ENCODE measurements at regions not wholly inside any gene's neighbourhood (a gene's known extent, or its start where the extent isn't known, plus 50 kb on each side); places are given as distances from the start of the nearest gene placed in this dataset.

DNA sequence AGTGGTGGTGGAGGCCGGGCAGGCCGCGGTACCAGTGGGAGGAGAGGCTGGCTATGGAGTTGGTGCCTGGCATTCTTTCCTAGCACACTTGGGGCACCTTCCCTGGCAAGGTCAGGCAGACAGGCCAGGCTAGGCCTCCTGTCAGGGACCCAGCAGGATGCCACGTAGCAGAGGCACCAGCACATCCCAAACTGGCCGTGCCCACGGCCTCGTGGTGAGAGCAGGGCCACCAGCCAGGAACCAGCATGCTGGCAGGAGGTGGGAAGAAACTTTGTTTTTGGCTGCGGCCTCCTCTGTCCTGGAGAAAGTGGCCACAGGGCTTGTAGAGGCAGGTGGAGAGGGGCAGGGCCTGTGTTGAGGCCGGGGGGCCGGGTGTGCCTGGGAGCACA, 57.6 kb upstream of the CBFA2T3 start:
- 33% methylated on average over 6 of the region's 10 CpGs for WGBS (ENCODE audit: missing lambda C conversion rate)
- H3K4me3 ChIP-seq, result no peak overlapping the region
- FAIRE-seq (no peak), DNase-seq (ENCODE audit: low read depth in 1 of 2, low spot score in 1 of 2) (no peak), ATAC-seq (no peak)
- H3K4me1 ChIP-seq, result no peaks in the 10 kb centered on the region
- no peak overlapping the region for H3K4me2 ChIP-seq
- ChIA-PET POLR2A (no interaction called here), CTCF (no interaction called here)
- H3K27ac ChIP-seq, result no peak overlapping the region
- peaks cover 14% of the 10 kb centered on the region for H3K9me3 ChIP-seq
- TF ChIP-seq FOXS1 (CRISPR knock-in tag; IDR thresholded peaks at IDR 0.05), result no peak
- TF ChIP-seq NPAS2 (CRISPR knock-in tag; IDR thresholded peaks at IDR 0.05; ENCODE audit: borderline replicate concordance), result no peak
- TF ChIP-seq, protein P1, sequence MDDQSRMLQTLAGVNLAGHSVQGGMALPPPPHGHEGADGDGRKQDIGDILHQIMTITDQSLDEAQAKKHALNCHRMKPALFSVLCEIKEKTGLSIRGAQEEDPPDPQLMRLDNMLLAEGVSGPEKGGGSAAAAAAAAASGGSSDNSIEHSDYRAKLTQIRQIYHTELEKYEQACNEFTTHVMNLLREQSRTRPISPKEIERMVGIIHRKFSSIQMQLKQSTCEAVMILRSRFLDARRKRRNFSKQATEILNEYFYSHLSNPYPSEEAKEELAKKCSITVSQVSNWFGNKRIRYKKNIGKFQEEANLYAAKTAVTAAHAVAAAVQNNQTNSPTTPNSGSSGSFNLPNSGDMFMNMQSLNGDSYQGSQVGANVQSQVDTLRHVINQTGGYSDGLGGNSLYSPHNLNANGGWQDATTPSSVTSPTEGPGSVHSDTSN (IDR thresholded peaks at IDR 0.05), result no peak
- TF ChIP-seq JUN (IDR thresholded peaks at IDR 0.05), result no peak
- TF ChIP-seq ESRRA (IDR thresholded peaks at IDR 0.05; ENCODE audit: borderline replicate concordance, low read length), result no peak
- no peak for TF ChIP-seq SREBF2 (IDR thresholded peaks at IDR 0.05)
- no peak for TF ChIP-seq RNF2 (IDR thresholded peaks at IDR 0.05; ENCODE audit: borderline replicate concordance, low read depth)
- no peak for TF ChIP-seq KDM1A (IDR thresholded peaks at IDR 0.05; ENCODE audit: low read depth)
- TF ChIP-seq ZC3H11A (IDR thresholded peaks at IDR 0.05), result no peak
- no peak for TF ChIP-seq JUNB (IDR thresholded peaks at IDR 0.05)
- no peak for TF ChIP-seq NFE2L2 (conservative IDR thresholded peaks at IDR 0.05; ENCODE audit: low read length)
- TF ChIP-seq HOXB13 (CRISPR knock-in tag; IDR thresholded peaks at IDR 0.05; ENCODE audit: low read depth), result no peak
- TF ChIP-seq ZSCAN20 (CRISPR knock-in tag; IDR thresholded peaks at IDR 0.05), result no peak
- TF ChIP-seq POLR2A (IDR thresholded peaks at IDR 0.05; ENCODE audit: low read length), result no peak

DNA sequence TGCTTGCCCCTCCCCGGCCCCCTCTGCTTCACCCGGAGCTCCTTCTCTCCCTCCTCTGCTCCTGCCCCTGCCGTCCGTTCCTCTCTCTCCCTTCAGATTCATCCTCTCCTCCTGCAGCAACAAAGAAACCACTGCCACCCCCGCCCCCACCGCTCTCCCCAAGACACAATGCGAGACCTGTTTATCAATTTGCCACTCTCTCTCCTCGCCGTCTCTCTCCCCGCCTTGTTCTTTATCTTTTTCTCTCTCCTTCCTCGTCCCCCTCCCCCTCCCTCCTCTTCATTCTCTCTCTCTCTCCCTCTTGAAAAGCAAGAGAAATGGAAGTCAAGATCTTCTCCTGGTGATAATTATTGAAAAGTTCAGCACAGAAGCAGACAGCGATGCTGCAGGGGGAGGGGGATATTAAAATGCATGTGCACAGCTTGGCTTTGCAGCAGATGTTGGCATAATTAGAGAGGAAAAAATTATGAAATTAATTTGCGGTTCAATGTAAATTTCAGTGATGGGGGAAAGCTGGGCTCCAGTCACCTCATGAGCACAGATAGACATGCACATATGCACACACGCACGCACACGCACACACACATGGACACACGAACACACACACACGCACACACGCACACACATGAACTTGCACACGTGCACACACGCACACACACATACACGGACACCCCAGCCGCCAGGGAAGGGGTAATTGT, 58.1 kb upstream of the CBFA2T3 start:
- H3K9me3 ChIP-seq, result peaks cover 14% of the 10 kb centered on the region

DNA sequence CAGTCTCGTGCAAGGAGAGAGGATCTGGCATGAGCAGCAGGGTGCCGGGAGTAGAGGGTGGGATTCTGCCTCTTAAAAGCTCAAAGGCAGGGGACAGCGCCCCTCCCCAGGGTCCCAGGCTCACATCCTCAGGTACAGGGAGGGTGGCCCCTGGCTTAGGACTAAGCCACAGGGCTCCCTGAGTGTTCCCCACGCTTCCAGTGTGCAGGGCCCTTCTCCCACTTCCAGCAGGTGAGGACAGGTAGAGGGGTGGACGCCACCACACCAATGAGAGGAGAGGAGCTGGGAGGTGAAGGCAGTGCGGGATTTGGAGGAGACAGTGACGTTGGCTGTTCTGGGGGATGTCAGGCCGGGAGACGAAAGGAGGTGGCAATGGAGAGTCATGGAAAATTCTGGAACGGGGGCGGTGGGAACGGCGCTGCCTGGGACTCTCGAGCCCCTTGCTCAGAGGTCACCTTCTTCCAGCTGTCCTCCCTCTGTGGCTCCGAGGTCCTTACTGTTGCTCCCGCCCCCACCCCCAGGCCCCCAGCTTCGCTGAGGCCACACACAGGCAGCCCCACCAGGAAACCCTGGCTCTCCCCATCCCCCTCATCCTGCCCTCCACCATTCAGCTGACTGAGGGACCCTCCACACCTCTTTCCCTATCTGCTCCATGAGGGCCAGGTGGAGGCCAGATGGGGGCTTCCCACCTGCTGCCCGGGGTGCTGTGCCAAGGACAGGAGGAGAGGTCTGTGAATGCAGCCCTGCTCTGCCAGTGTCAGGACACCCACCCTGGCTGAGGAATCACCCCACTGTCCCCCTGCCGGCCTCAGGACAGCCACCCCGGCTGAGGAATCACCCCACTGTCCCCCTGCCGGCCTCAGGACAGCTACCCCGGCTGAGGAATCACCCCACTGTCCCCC, 57.7 kb upstream of the ACSF3 start:
- CTCF ChIA-PET, result no interaction called here
- no peak for DNase-seq (ENCODE audit: low read depth in 1 of 2, low spot score in 1 of 2)
- FAIRE-seq, result no peak
- WGBS (ENCODE audit: missing lambda C conversion rate), result 26% methylated on average over 15 of the region's 22 CpGs
- POLR2A ChIA-PET, result interaction anchor here (0.6 kb wide), 1 partner anchor 37 kb away, joined by 6 read pairs; no protein-coding TSS in a partner anchor
- no peak overlapping the region for H3K27ac ChIP-seq
- TF ChIP-seq HDAC2 (IDR thresholded peaks at IDR 0.05) (no peak), SMC3 (IDR thresholded peaks at IDR 0.05) (no peak), RCOR1 (IDR thresholded peaks at IDR 0.05; ENCODE audit: low read depth, low read length) (no peak), PHF8 (IDR thresholded peaks at IDR 0.05; ENCODE audit: borderline replicate concordance, low read depth) (no peak), KDM1A (IDR thresholded peaks at IDR 0.05; ENCODE audit: low read depth) (no peak), RARB (CRISPR knock-in tag; IDR thresholded peaks at IDR 0.05) (no peak), NR3C1 (IDR thresholded peaks at IDR 0.05) (no peak)
- TF ChIP-seq, protein P2, sequence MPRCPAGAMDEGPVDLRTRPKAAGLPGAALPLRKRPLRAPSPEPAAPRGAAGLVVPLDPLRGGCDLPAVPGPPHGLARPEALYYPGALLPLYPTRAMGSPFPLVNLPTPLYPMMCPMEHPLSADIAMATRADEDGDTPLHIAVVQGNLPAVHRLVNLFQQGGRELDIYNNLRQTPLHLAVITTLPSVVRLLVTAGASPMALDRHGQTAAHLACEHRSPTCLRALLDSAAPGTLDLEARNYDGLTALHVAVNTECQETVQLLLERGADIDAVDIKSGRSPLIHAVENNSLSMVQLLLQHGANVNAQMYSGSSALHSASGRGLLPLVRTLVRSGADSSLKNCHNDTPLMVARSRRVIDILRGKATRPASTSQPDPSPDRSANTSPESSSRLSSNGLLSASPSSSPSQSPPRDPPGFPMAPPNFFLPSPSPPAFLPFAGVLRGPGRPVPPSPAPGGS (IDR thresholded peaks at IDR 0.05), result no peak
- TF ChIP-seq, protein P1 (IDR thresholded peaks at IDR 0.05), result no peak
- H3K4me3 ChIP-seq, result no peak overlapping the region
- no peak for ATAC-seq
- no peaks in the 10 kb centered on the region for H3K4me1 ChIP-seq
- H3K9me3 ChIP-seq, result peaks cover 11% of the 10 kb centered on the region
- no peak overlapping the region for H3K4me2 ChIP-seq

More for the DNA sequence above, 58.1 kb upstream of the CBFA2T3 start:
- FAIRE-seq (no peak), DNase-seq (ENCODE audit: low read depth in 1 of 2, low spot score in 1 of 2) (no peak), ATAC-seq (no peak)
- H3K4me2 ChIP-seq, result no peak overlapping the region
- H3K4me1 ChIP-seq, result no peaks in the 10 kb centered on the region
- ChIA-PET POLR2A (no interaction called here), CTCF (no interaction called here)
- TF ChIP-seq RCOR1 (IDR thresholded peaks at IDR 0.05; ENCODE audit: low read depth, low read length), result no peak
- TF ChIP-seq MAFK (IDR thresholded peaks at IDR 0.05; ENCODE audit: partially characterized antibody), result no peak
- TF ChIP-seq BHLHE40 (IDR thresholded peaks at IDR 0.05; ENCODE audit: low read depth, low read length), result no peak
- no peak overlapping the region for H3K27ac ChIP-seq
- 29% methylated on average over 21 of the region's 23 CpGs for WGBS (ENCODE audit: missing lambda C conversion rate)
- no peak overlapping the region for H3K4me3 ChIP-seq

All from A549 (cell line).